Hematopoietic multipotent progenitor cell treated with erythropoietin and hydrocortisone succinate and interleukin-3 and kit ligand, for 6 days (in vitro differentiated cells): ENCODE measurements at regions not wholly inside any gene's neighbourhood (a gene's known extent, or its start where the extent isn't known, plus 50 kb on each side); places are given as distances from the start of the nearest gene placed in this dataset.
"Not testable (repeated sequence)": the region's sequence is repeated elsewhere in the genome, so short reads cannot be mapped to it uniquely, and the experiment has no call there.

Experiments
- DNase-seq: peaks from one replicate; pipeline ENCODE4 v3.0.0-alpha.2; 2015

- DNase-seq: no peak
These were observed 930.0 kb upstream of the SLC35B3 start for GRCh38 chr6:9365378-9365777.

GRCh38 chr6:9361749-9362148 is 926.4 kb upstream of the SLC35B3 start:
- no peak for DNase-seq

- DNase-seq: no peak
These were observed 925.5 kb upstream of the SLC35B3 start for GRCh38 chr6:9360881-9361280.

GRCh38 chr6:9347608-9348007 is 912.3 kb upstream of the SLC35B3 start:
- DNase-seq: no peak

- no peak for DNase-seq
These were observed 911.6 kb upstream of the SLC35B3 start for GRCh38 chr6:9346923-9347322.

- DNase-seq: no peak
These were observed 900.1 kb upstream of the SLC35B3 start for GRCh38 chr6:9335431-9335830.

GRCh38 chr6:9334979-9335378 is 899.6 kb upstream of the SLC35B3 start:
- no peak for DNase-seq

- no peak for DNase-seq
These were observed 897.0 kb upstream of the SLC35B3 start for GRCh38 chr6:9332241-9332780.

GRCh38 chr6:9316831-9317230 is 881.5 kb upstream of the SLC35B3 start:
- DNase-seq: no peak

GRCh38 chr6:9315966-9316650 is 880.8 kb upstream of the SLC35B3 start:
- DNase-seq: no peak

- DNase-seq: no peak
These were observed 872.9 kb upstream of the SLC35B3 start for GRCh38 chr6:9308284-9308683.

GRCh38 chr6:9307786-9308185 is 872.4 kb upstream of the SLC35B3 start:
- DNase-seq: no peak

GRCh38 chr6:9307187-9307586 is 871.8 kb upstream of the SLC35B3 start:
- no peak for DNase-seq

- DNase-seq: no peak
These were observed 860.3 kb upstream of the SLC35B3 start for GRCh38 chr6:9295644-9296043.

GRCh38 chr6:9292975-9293374 is 857.6 kb upstream of the SLC35B3 start:
- no peak for DNase-seq

GRCh38 chr6:9290342-9290741 is 855.0 kb upstream of the SLC35B3 start:
- not testable (repeated sequence) for DNase-seq

GRCh38 chr6:9272671-9273070 is 837.3 kb upstream of the SLC35B3 start:
- DNase-seq: no peak

GRCh38 chr6:9266741-9267140 is 831.4 kb upstream of the SLC35B3 start:
- DNase-seq: no peak

GRCh38 chr6:9257215-9257614 is 821.9 kb upstream of the SLC35B3 start:
- DNase-seq: no peak

GRCh38 chr6:9254251-9254650 is 818.9 kb upstream of the SLC35B3 start:
- no peak for DNase-seq

- no peak for DNase-seq
These were observed 817.5 kb upstream of the SLC35B3 start for GRCh38 chr6:9252799-9253198.

GRCh38 chr6:9250852-9251251 is 815.5 kb upstream of the SLC35B3 start:
- no peak for DNase-seq

- no peak for DNase-seq
These were observed 812.8 kb upstream of the SLC35B3 start for GRCh38 chr6:9248133-9248532.

GRCh38 chr6:9240861-9241260 is 805.5 kb upstream of the SLC35B3 start:
- no peak for DNase-seq

- no peak for DNase-seq
These were observed 801.1 kb upstream of the SLC35B3 start for GRCh38 chr6:9236443-9236842.
